ENCODE measurements at regions not wholly inside any gene's neighbourhood (a gene's known extent, or its start where the extent isn't known, plus 50 kb on each side); places are given as distances from the start of the nearest gene placed in this dataset.

GRCh38 chr2:79434362-79434761 is 78.5 kb upstream of the CTNNA2 start:
- TF ChIP-seq CTCF (IDR thresholded peaks at IDR 0.05): no peak
- TF ChIP-seq POLR2A (IDR thresholded peaks at IDR 0.05): no peak

Data from ovary (tissue), 3 donors.